ENCODE measurements at regions not wholly inside any gene's neighbourhood (a gene's known extent, or its start where the extent isn't known, plus 50 kb on each side); places are given as distances from the start of the nearest gene placed in this dataset.
A peak's percentile ranks its signal among the peaks of the same experiment; 100 is the strongest.

- H3K79me2 ChIP-seq (ENCODE audit: control insufficient read depth in 1 of 2, insufficient read depth in 2 of 2, low read length in 2 of 2) = no peaks in the 10 kb centered on the region
- no peak overlapping the region for H2BK15ac ChIP-seq (ENCODE audit: low read length)
- no peak overlapping the region for H2BK5ac ChIP-seq (ENCODE audit: low read depth, low read length)
- ChIA-PET POLR2A (ENCODE audit: partially characterized antibody) (no interaction called here), CTCF (ENCODE audit: partially characterized antibody) (interaction anchor here (0.6 kb wide), 1 partner anchor 65 kb away, joined by 3 read pairs; no protein-coding TSS in a partner anchor)
- H2AFZ ChIP-seq (ENCODE audit: low read length) = peak overlapping the region; percentile 83; the same call in 1 of the 2 replicates
- TF ChIP-seq SIN3A (conservative IDR thresholded peaks at IDR 0.05 in 1 of 2, IDR thresholded peaks at IDR 0.05 in 1 of 2; ENCODE audit: low read depth in 1 of 2, low read length in 2 of 2) (no peak), KDM1A (IDR thresholded peaks at IDR 0.05; ENCODE audit: borderline replicate concordance, low read length) (no peak), TAF1 (IDR thresholded peaks at IDR 0.05; ENCODE audit: low read depth, low read length) (no peak), SP4 (IDR thresholded peaks at IDR 0.05; ENCODE audit: low read length) (no peak), BCL11A (IDR thresholded peaks at IDR 0.05; ENCODE audit: low read depth in 2 of 2, low read length in 2 of 2) (no peak), EP300 (IDR thresholded peaks at IDR 0.05; ENCODE audit: borderline replicate concordance in 1 of 2, low read depth in 2 of 2, low read length in 2 of 2) (no peak), TBP (IDR thresholded peaks at IDR 0.05; ENCODE audit: low read depth, low read length) (no peak), SRF (IDR thresholded peaks at IDR 0.05; ENCODE audit: low read depth, low read length) (no peak), E2F6 (IDR thresholded peaks at IDR 0.05) (no peak), RAD21 (IDR thresholded peaks at IDR 0.05 in 1 of 2, conservative IDR thresholded peaks at IDR 0.05 in 1 of 2; ENCODE audit: low read depth in 2 of 2, low read length in 2 of 2) (no peak), BACH1 (IDR thresholded peaks at IDR 0.05; ENCODE audit: low read length) (no peak)
- no peak overlapping the region for H2BK120ac ChIP-seq (replicated peaks; ENCODE audit: low read depth, low read length)
- no peak overlapping the region for H3K4me3 ChIP-seq (ENCODE audit: extremely low read depth in 1 of 4, insufficient read depth in 2 of 4, low read depth in 3 of 4, low read length in 4 of 4)
- H3K23ac ChIP-seq (ENCODE audit: insufficient read length) = no peak overlapping the region
- H2AK5ac ChIP-seq (ENCODE audit: low read depth, low read length) = no peak overlapping the region
- no peak overlapping the region for H3K27ac ChIP-seq (ENCODE audit: low read depth, low read length)
- peaks cover 0 to 5% (median 0%) of the 10 kb centered on the region in 4 experiments; a peak in 1 of 7 replicates for H3K4me1 ChIP-seq (replicated peaks in 1 of 4; ENCODE audit: control insufficient read depth in 3 of 4, insufficient read depth in 4 of 4, low read length in 3 of 4)
- FAIRE-seq (no peak), DNase-seq (ENCODE audit: low read depth in 1 of 2, low spot score in 2 of 2) (no peak)
- no peaks in the 10 kb centered on the region for H3K36me3 ChIP-seq (ENCODE audit: control insufficient read depth in 2 of 4, insufficient read depth in 4 of 4, low read length in 3 of 4)
- no peaks in the 10 kb centered on the region for H3K27me3 ChIP-seq (replicated peaks in 1 of 4; ENCODE audit: control insufficient read depth in 3 of 4, extremely low read depth in 1 of 4, insufficient read depth in 3 of 4, low read length in 3 of 4)
- no peaks in the 10 kb centered on the region for H3K9me3 ChIP-seq (ENCODE audit: insufficient read depth in 2 of 2, low read depth in 1 of 2, low read length in 1 of 2)
- H3K4ac ChIP-seq (replicated peaks; ENCODE audit: insufficient read length, low read depth, low read length) = peak overlapping the region; percentile 50
- no peak overlapping the region for H3K9ac ChIP-seq (replicated peaks in 1 of 4; ENCODE audit: extremely low read depth in 1 of 4, low read depth in 3 of 4, low read length in 3 of 4)
- no peaks in the 10 kb centered on the region for H4K20me1 ChIP-seq (replicated peaks in 1 of 2; ENCODE audit: control insufficient read depth in 1 of 2, insufficient read depth in 2 of 2, low read length in 2 of 2)
- H4K8ac ChIP-seq (ENCODE audit: extremely low read depth, insufficient read depth, low read length) = no peak overlapping the region
- H3K56ac ChIP-seq (replicated peaks; ENCODE audit: insufficient read length, low read depth, low read length) = no peak overlapping the region
- H4K5ac ChIP-seq (ENCODE audit: insufficient read length, low read depth, low read length) = no peak overlapping the region
- H3K18ac ChIP-seq (ENCODE audit: extremely low read depth, low read length) = 0 out of 2 replicates have a peak overlapping the region, but pooled peaks have one; percentile 25
- H2BK20ac ChIP-seq (ENCODE audit: low read length) = no peak overlapping the region
- no peak overlapping the region for H3K14ac ChIP-seq (ENCODE audit: insufficient read length)
- no peaks in the 10 kb centered on the region for H3K23me2 ChIP-seq (ENCODE audit: low read depth, low read length)
- no peak overlapping the region for H3K4me2 ChIP-seq (ENCODE audit: insufficient read depth in 1 of 2, low read depth in 2 of 2, low read length in 2 of 2)
- H3K79me1 ChIP-seq (ENCODE audit: low read depth, low read length) = no peaks in the 10 kb centered on the region
- WGBS, 2 experiments (ENCODE audit: extremely low coverage in 1 of 2, insufficient coverage in 1 of 2, insufficient read length in 1 of 2, insufficient replicate concordance in 2 of 2, low coverage in 1 of 2, low lambda C conversion rate in 2 of 2, missing lambda C conversion rate in 1 of 2) = 84% methylated on average over 2 of the region's 2 CpGs; no CpG with 5 or more reads in 1 of the 2 experiments
- no peak overlapping the region for H4K91ac ChIP-seq (replicated peaks; ENCODE audit: insufficient read length, low read length)
- no peak overlapping the region for H2BK12ac ChIP-seq (ENCODE audit: low read depth, low read length)
Observed at GRCh38 chr5:31114817-31115216, 78.7 kb upstream of the CDH6 start.

All from H1 (cell line).